NOMO-1 treated with DMSO at 0.1 percent for 48 hours (cell line): ENCODE measurements at regions not wholly inside any gene's neighbourhood (a gene's known extent, or its start where the extent isn't known, plus 50 kb on each side); places are given as distances from the start of the nearest gene placed in this dataset.
A peak's percentile ranks its signal among the peaks of the same experiment; 100 is the strongest.

Experiments used
- DNase-seq: peaks from one replicate; lab custom pipeline; 2025; ENCODE audit not compliant: unreplicated experiment; lab: John Stamatoyannopoulos, UW

DNA sequence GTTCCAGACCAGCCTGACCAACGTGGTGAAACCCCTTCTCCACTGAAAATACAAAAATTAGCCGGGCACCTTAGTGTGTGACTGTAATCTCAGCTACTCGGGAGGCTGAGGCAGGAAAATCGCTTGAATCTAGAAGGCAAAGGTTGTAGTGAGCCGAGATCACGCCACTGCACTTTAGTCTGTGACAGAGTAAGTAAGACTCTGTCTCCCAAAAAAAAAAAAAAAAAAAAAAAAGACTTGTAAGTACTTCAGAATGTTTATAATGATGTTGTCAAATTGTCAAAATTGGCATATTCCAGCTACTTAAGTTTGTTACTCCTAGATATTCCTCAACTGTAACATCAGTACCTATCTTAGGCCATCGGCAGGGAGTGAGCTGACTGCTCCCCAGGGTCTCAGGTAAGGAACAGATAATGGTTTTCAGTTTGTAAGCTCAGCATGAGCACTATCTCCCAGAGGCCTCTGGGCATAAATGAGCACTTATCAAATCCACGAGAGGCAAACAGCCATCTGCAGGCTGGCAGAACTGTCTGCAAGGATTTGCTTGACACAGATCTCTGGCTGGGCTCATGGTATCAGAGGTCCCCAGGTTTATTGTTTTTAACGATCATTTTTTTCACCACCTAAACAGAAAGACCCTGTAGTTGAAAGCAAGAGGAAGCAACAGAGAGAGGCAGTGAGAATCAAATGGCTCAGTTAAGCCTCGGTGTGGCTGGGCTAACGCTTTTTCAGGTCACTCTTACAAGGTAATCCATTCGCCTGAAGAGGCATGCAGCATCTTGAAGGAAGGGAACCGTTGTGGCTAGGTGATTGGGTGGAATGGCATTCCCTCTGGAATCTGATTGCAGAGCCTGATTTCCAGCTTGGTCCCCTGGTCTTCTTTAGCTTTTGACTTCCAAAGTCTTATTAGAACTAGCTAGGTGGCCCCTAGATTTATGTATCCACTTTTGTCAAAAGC lies 115.9 kb downstream of the LY86 start:
- no peak for DNase-seq

DNA sequence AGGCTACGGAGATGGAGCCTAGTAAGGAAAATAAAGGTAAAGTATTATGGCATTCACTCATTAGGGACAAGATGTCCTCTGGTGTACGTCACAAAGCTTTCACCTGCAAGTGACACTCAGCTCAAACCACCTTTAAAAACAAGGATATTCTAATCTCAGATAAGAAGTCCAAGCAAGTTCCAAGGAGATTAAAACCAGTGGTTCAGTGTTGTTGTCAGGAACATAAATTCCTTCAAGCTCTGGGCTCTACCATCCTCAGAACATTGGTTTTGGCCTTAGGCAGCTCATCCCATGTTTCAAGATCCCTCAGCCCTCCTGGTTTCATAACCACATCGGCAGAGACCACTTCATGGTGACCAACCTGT lies 116.5 kb downstream of the LY86 start:
- DNase-seq, result no peak

DNA sequence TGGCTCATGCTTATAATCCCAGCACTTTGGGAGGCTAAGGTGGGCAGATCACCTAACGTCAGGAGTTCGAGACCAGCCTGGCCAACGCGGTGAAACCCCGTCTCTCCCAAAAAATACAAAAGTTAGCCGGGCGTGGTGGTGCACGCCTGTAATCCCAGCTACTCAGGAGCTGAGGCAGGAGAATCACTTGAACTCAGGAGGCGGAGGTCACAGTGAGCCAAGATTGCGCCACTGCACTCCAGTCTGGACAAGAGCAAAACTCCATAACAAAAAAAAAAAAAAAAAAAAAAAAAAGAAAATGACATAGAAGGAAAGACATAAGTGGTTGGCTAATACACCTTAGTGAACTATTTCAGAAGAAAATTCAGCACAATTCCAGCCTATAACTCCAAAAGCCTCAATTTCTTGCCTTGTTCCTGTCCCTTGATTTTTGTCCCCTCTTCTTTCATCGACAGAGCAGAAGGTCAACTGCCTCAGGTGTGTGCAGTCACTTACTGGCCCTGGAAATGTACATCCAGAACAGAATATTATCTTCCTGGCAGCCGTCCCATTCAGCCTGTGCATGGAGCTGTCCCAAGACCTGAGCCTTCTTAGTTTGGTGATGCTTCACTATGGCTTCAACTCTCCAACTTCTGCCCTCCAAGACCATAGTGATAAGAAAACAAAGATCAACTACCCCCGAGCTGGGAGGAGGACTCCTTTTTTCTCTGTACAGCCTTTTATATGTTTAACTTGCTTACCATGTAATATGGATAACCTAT lies 117.6 kb downstream of the LY86 start:
- DNase-seq, result no peak

DNA sequence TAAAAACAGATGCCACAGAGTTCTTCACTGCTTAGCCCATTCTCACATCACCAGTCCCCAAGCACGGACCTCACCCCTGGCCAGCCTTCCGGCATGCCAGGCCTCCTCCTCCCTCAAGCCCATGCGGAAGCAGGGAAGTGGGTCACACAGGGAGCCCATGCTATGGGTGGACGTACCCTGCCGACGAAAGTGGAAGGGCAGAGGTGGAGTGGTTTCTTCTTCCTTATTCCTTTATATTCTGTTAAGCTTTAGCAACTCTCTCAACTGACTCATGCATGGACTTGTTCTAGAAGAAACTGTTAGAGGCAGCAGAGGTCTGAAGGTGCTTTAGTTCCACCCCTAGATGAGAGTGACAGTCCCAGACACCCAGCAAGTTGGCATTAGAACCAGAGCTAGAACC lies 118.6 kb downstream of the LY86 start:
- peak; percentile 92 for DNase-seq

DNA sequence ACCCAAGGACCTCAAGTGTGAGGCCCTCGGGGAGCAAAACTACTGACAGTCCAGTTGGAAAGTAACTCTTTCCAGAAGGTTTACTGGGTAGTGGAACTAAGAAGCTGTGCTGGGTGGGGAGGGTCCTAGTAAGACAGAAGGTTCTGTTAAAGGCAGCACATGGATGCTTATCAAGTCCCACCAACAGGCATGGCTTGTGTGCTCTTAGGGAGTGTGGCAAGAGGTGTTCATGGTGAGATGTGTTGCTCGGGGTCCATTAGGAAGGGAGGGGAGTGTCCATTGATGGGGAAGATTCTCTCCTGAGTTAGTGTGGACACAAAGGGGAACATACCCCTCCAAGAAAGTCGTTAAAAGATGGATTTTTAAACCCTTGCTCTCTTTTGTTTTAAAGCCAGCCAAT lies 120.6 kb downstream of the LY86 start:
- DNase-seq, result no peak

DNA sequence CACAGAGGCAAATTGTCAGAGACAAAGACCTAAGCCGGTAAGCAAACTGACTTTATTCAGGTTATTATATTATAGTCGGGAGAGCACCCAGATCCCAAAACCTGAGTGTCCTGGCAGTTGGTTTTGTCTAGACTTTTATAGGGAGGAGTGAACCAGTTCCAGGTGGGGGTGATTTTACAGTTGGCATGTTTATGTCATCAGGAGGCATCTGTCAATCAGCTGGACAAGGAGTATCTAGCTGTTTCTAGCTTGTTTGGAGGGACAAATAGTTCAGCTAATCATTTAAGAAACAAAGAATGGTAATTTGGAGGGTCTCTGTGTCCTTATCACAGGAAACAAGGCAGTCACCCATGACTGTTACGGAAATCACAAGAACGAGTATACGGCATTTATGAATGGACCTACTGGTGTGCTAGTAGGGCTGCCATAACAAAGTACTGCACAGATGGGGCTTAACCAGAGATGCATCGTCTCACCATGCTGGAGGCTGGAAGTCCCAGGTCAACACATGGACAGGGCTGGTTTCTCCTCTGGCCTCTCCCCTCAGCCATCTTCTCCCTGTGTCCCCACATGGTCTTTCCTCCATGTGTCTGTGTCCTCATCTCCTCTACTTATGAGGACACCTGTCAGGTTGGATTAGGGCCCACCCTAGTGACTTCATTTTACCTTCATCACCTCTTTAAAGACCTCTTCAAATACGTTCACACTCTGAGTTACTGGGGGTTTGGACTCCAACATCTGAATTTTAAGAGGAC lies 122.7 kb downstream of the LY86 start:
- DNase-seq, result no peak

DNA sequence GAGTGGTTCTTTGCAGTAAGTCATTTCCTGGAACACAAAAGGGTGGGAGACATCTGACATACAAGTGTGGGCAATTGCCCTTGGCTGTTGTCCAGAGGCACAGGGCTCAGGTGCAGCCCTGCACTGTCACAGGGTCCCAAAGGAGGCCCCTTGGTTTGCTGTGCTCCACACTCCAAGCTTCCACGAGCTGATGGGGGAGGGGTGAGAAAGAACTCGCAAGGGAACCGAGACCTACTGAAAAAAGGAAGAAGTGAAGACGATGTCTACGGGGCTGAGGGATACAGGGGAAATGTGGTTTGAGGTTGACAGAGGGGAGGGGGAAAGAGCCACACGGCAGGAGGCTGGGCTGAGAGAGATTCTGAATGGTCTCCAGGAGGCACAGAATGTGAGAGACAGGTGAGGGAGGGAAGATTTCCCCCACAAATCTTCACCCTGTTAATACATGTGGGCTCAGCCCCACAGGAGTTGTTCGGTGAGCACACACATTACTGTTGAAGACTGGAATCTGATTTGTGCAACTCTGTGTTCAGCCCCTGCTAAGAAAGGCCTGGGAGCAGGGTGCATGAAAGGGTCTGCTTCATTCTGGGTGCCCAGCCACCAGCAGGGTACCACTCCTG lies 123.4 kb downstream of the LY86 start:
- DNase-seq, result peak; percentile 94

DNA sequence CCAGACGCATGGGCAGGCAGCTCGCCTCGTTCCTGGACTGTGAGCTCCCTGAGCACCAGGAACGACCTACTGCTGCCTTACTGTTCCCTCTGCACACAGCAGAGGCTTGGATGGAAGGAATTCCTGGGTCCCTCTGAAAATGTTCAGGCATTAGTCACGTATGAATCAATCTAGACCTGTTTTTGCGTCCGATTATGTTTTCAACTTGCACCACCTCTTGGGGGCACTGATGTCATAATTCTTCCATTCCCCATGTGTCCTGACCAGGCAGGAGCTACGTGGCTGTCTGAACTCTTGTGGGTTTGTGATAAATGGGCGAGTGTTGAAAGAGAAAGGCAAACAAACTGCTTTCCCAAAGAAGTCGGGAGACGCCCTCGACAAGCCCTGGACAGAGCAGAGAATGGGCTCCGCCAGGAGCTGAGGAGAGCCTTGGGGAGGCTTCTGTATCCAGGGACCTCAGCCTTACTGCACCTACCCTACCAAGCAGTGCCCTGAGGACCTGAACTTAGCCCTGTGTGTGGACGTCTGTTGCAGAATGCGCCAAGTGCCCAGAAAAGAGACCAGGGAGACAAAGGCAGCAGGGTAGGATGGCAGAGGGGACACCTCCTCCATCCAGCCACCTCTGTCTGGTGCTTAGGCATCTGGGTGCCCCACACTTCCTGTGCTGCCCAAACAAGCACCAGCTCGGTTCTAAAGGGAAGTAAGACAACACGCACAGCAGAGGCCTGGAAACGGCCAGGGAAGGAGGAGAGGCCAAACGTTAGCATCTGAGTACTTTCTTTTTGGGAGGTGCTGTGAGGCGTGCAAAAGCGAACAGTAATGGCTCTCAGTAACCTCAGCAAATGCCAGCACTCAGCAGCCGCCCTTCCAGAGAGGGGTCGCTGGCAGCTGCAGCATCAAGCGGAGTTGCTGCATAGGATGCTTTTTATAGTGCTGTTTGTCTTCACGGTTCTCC lies 124.2 kb downstream of the LY86 start:
- peak; percentile 97 for DNase-seq

DNA sequence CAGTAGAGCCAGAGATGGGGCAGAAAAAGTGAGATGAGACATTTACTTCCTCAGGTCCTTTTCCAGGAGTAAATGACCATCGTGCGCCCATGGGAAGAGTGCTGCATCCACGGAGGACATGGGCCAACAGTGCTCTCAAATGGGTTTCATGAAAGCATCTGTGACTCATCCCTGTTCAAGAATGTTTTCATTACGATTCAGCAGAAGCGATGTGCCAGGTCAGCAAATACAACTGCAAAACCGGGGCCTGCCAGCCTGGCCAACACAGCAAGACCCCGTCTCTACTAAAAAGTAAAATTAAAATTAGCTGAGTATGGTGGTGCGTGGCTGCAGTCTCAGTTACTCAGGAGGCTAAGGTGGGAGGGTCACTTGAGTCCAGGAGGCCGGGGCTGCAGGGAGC lies 125.1 kb downstream of the LY86 start:
- DNase-seq, result no peak

DNA sequence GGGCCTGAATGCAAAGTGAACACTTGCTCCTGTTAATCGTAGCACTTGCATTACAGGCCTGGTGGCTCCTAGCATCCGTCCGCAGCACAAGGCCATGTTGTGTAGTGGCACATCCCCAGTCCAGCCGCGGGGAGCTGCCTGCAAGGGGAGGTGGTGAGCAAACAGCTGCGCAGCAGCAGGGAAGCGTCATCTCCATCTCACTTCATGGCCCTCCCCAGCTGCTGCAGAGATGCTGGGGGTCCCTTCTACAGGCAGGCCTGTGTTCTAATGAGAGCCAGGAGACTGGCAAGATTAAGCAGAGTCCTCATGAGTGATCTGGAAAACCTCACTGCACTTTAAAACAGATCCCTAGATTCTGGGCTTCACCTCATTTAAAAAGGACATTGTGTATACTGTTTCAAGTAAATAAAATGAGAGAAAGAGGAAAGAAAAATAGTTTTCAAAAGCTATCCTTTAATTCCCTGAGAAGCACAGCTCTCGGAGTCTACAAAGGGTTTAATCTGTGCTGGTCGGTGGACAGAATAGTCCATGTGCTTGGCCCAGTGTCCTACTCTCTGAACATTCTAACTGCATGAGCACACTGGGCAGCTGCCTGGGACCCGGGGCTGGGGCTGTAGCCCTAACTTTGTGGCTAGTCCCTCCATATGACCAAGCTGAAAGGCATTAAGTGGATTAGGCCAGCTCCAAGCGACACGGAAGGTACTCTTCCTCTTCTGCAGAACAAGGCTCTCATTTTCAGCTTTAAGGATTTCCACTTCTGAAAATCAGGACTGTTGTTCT lies 125.8 kb downstream of the LY86 start:
- DNase-seq, result no peak

DNA sequence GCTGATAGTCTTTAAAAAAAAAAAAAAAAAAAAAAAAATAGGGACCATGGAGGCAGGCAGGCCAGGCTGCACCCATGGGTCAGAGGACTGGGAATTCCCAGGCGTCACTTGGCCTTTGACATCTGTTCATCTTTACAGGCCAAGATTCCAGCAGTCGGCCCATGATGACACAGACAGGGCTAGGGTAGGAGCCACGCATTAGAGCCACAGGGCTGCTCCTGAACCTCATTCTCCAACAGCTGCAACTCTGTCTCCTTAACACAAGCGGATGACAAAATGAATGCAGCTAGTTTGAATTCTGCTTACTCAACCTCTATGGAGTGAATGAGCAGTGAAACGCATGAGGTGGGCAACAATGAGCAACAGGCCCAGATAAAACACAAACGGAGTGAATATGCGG lies 126.4 kb downstream of the LY86 start:
- DNase-seq, result no peak

DNA sequence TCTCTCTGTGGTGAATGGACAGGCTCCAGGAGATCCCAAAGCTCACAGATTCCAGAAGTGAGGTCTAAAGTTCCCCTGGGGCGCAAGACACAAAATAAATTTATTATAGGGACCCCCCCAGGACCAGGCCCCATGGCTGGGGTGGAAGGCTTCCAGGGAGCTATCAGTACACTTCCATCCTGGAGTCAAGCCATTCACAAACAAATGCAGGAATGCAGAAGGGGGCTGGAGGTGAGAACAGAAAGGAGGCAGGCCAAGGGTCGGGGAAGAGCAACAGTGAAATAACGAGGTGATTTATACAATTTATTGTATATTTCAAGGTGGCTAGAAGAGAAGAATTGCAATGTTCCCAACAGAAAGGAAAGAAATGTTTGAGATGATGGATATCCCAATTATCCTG lies 126.9 kb downstream of the LY86 start:
- DNase-seq, result no peak

DNA sequence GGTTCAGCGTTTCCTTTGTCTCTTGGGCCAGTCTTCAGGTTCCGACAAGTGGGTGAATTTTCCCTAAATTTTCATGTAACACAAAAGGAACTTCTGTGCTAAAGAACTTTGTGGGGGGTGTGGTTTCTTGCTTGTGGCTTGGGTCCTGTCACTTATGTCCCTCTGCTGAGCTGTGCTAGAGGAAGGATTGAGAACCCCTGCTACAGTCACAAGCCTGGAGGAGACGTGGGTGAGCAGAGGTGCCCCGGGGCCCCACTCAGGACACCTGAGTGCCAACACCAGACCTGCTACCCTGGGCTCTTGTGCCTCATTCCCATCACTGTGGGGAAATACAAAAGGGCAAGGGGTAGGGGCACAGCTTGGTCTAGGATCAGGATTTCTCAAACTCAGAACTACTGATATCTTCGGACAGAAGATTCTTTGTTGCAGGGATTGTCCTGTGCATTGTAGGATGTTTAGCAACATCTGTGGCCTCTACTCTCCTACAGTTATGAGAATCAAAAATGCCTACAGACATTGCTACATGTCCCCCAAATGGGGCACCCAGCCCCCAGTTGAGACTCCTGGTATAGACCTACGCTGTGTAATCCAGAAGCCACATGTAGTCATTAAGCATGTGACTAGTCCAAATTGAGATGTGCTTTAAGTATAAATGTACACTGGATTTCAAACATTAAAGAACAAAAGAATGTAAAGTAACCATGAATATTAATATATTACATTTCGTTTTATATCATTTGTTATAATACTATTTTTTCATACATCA lies 128.7 kb downstream of the LY86 start:
- DNase-seq, result no peak

DNA sequence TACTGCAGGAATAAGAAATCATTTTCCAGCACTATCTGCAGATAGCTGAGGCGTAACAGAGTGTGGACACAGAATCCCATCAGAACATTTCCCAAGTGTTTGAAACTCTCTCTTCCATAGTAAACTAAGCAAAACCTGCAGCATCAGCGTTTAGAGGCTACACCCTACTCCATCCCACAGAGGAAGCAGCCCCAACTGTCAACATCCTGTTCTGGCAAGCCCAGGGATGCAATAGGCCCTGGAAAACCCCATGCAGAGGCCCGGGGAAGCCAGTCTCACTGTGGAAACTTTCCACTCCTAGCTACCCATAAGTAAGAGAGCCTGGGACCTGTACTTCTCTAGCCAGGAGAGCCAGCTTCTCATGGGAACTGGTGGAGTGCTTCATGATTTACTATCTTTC lies 129.4 kb downstream of the LY86 start:
- DNase-seq, result peak; percentile 67

DNA sequence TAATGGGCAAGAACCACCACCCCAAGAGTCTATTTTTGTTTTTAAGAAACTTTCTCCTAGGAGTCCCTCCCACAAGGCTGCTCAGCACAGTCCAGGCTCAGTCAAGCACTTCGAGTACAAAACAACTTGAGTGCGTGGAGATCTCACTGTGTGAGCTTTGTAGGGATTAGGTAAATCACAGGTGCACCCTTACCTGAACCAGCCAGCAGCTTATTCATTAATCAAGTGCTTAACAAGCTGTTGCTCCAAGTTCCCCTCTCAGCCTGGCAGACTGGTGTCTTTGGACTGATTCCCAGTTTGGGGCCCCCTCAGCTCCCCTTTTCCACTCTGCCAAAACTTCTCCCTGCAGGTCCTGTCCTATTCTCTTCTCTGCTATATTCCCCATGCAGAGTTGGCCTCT lies 133.1 kb downstream of the LY86 start:
- DNase-seq, result no peak

DNA sequence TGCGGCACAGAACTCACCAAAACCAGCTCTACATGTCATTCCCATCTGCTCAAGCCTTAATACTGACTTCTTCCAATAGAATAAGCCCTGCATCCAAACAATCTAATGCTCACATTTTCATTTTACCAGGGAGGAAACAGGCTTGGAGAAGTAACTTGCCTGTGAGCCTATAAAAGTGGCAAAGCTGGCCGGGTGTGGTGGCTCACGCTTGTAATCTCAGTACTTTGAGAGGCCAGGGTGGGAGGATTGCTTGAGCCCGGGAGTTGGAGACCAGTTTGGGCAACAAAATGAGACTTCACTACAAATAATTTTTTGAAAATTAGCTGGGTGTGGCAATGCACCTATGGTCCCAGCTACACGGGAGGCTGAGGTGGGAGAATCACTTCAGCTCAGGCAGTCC lies 133.7 kb downstream of the LY86 start:
- DNase-seq, result no peak

DNA sequence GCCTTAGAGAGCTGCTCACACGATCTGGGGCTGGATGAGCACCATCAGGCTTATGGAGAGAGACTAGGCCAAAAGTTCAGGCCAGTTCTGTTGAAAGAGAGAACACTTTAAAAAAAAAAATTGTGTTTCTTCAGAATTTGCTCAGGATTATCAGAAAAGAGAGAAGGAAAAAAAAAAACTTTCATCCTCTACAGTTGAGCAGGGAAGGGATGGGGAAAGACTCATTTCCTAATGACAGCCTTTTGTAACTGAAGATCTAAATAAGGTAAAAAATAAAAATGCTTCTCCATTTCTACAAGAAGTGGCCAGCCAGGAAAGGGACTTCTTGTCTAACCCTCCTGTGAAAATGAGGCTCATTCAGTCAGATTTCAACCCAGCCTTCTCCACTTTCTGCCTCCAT lies 134.8 kb downstream of the LY86 start:
- peak; percentile 57 for DNase-seq

DNA sequence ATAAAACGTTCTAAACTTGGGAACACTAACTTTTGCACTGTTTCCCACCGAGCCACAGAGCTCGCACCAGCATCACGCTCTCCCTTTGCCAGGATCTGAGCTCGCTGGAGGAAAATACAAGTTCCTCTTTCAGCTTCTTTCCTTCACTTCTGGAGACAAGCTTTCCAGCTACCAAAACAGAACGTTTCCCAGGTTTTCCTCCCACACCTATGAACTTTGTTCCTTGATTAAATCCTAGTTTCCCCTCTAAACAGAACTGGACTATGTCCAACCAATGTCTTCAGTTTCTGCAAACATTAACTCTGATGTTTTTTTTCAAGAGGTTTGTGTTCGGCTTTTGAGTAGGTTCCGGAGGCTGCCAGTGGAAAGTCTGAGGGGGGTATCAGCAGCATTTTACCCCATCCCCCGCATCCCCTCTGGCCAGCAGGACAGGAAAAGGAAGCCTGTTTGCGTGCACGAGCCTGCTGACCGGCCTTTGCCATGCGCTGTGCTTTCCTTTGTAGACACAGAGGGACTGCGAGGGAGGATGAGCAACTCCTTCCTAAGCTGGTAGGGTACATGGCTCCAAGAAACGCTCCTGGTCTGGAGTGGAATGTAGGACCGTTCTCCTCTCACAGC lies 135.5 kb downstream of the LY86 start:
- peak; percentile 56 for DNase-seq
